Endothelial cell of umbilical vein (primary cell): ENCODE measurements at regions not wholly inside any gene's neighbourhood (a gene's known extent, or its start where the extent isn't known, plus 50 kb on each side); places are given as distances from the start of the nearest gene placed in this dataset.

Experiments used
- BruUV-seq: library from RNA; stranded (reverse); fragments of 400-500 nt; replicated peaks from 2 replicates; lab custom pipeline; 2021; lab: Mats Ljungman, UMichigan
- CTCF ChIA-PET: fragments of 300-600, 350-600 bp; sonication (Branson Sonifier 250); formaldehyde crosslinking; loops from one replicate; lab custom pipeline; 2021; ENCODE audit warnings: antibody characterized with exemption, inconsistent platforms; lab: Charles Lee
- POLR2A ChIA-PET: fragments of 300-600, 350-600 bp; sonication (Branson Sonifier 250); formaldehyde crosslinking; loops from one replicate; lab custom pipeline; 2021; ENCODE audit warnings: antibody characterized with exemption, inconsistent platforms; lab: Charles Lee
- DNase-seq: peaks from one replicate; pipeline ENCODE4 v3.0.0-alpha.2; 2011; ENCODE audit warnings: low read depth, low spot score
- FAIRE-seq: peaks from 2 replicates; lab custom pipeline; 2011; peaks lifted over from hg19 to GRCh38; lab: Jason Lieb, UNC
- H2AFZ ChIP-seq: 2 replicates; pipeline ENCODE4 v1.6.0; 2012; ENCODE audit warnings: low read depth, low read length, control low read depth, inconsistent platforms
- H3K27ac ChIP-seq: 2 replicates; pipeline ENCODE4 v1.5.1; 2011; ENCODE audit warnings: low read depth, mild to moderate bottlenecking, control low read depth, low read length, moderate library complexity; ENCODE audit not compliant: insufficient read depth
- H3K27me3 ChIP-seq, 2 experiments: 2 replicates each; pipeline versions ENCODE4 v1.6.0 to v1.6.1; 2011; ENCODE audit warnings: low read length in 2 of 2, mixed read lengths in 1 of 2; ENCODE audit not compliant: control insufficient read depth in 2 of 2, insufficient read depth in 2 of 2
- H3K36me3 ChIP-seq, 2 experiments: 2 replicates in 1 of 2; 3 replicates in 1 of 2; pipeline ENCODE4 v1.5.1; 2011; ENCODE audit warnings: low read length in 2 of 2, mild to moderate bottlenecking in 1 of 2, moderate library complexity in 1 of 2; ENCODE audit not compliant: control insufficient read depth in 2 of 2, insufficient read depth in 2 of 2; ENCODE audit errors: extremely low read depth in 1 of 2
- H3K4me1 ChIP-seq: 3 replicates; pipeline ENCODE4 v1.5.1; 2011; ENCODE audit warnings: mild to moderate bottlenecking, low read length; ENCODE audit not compliant: control insufficient read depth, insufficient read depth; ENCODE audit errors: extremely low read depth
- H3K4me2 ChIP-seq: 2 replicates; pipeline ENCODE4 v1.6.1; 2011; ENCODE audit warnings: low read length, control low read depth, mixed read lengths; ENCODE audit not compliant: insufficient read depth
- H3K4me3 ChIP-seq, 3 experiments: fragments of 200-600 bp in 1 of 3; sonication (generic), shearing (Covaris generic) in 1 of 3; replicated peaks in 1 of 3; 2 replicates each; pipeline ENCODE4 v1.5.1; 2011 to 2016; ENCODE audit warnings: control low read depth in 3 of 3, low read length in 3 of 3, mild to moderate bottlenecking in 2 of 3, inconsistent platforms in 1 of 3, low read depth in 1 of 3, moderate library complexity in 1 of 3; ENCODE audit not compliant: insufficient read depth in 1 of 3
- H3K79me2 ChIP-seq: 2 replicates; pipeline ENCODE4 v1.6.0; 2012; ENCODE audit warnings: low read length, inconsistent platforms; ENCODE audit not compliant: control insufficient read depth, insufficient read depth
- H3K9ac ChIP-seq: replicated peaks from 2 replicates; pipeline ENCODE3; 2011; ENCODE audit warnings: low read length, control low read depth; ENCODE audit not compliant: insufficient read depth; ENCODE audit errors: extremely low read depth
- H3K9me1 ChIP-seq: replicated peaks from 3 replicates; pipeline ENCODE4 v1.6.0; 2011; ENCODE audit warnings: mild to moderate bottlenecking, low read length; ENCODE audit not compliant: control insufficient read depth, insufficient read depth; ENCODE audit errors: extremely low read depth
- H3K9me3 ChIP-seq: replicated peaks from 2 replicates; pipeline ENCODE4 v1.5.1; 2012; ENCODE audit warnings: low read length, inconsistent platforms; ENCODE audit not compliant: control insufficient read depth, insufficient read depth
- H4K20me1 ChIP-seq: replicated peaks from 2 replicates; pipeline ENCODE3; 2011; ENCODE audit warnings: mild to moderate bottlenecking, low read length; ENCODE audit not compliant: control insufficient read depth, insufficient read depth; ENCODE audit errors: extremely low read depth
- CTCF ChIP-seq, 2 donors: IDR thresholded peaks; 1 replicate in 1 of 2; 2 replicates in 1 of 2; pipeline ENCODE4 v1.5.1; 2011; ENCODE audit warnings: low read length in 2 of 2, mild to moderate bottlenecking in 2 of 2, moderate library complexity in 2 of 2, control low read depth in 1 of 2, inconsistent platforms in 1 of 2, low read depth in 1 of 2; ENCODE audit not compliant: insufficient read depth in 1 of 2; ENCODE audit errors: extremely low read depth in 1 of 2
- EZH2 ChIP-seq: IDR thresholded peaks from 2 replicates; pipeline ENCODE4 v1.6.1; 2012; ENCODE audit warnings: borderline replicate concordance, low read depth, mild to moderate bottlenecking, moderate library complexity, low read length, inconsistent platforms; ENCODE audit not compliant: severe bottlenecking
- FOS ChIP-seq: IDR thresholded peaks from 2 replicates; pipeline ENCODE4 v1.6.1; 2011; ENCODE audit warnings: mild to moderate bottlenecking, low read length, moderate library complexity, borderline replicate concordance; ENCODE audit not compliant: insufficient read depth
- GATA2 ChIP-seq: IDR thresholded peaks from 2 replicates; pipeline ENCODE4 v1.7.0; 2011; ENCODE audit warnings: low read depth, mild to moderate bottlenecking, moderate library complexity, mixed read lengths, low read length; ENCODE audit not compliant: insufficient read length, insufficient read depth
- JUN ChIP-seq: IDR thresholded peaks from 2 replicates; pipeline ENCODE4 v1.6.1; 2011; ENCODE audit warnings: borderline replicate concordance, low read depth; ENCODE audit not compliant: insufficient read length, insufficient read depth
- MAX ChIP-seq: IDR thresholded peaks from 2 replicates; pipeline ENCODE4 v1.6.1; 2011; ENCODE audit not compliant: insufficient read depth, insufficient read length
- MYC ChIP-seq: IDR thresholded peaks from one replicate; pipeline ENCODE4 v1.6.1; 2011; ENCODE audit warnings: mild to moderate bottlenecking, low read depth, low read length
- POLR2A ChIP-seq: IDR thresholded peaks from 2 replicates; pipeline ENCODE4 v1.6.1; 2012; ENCODE audit warnings: low read depth, mild to moderate bottlenecking, control low read depth, low read length
- POLR2AphosphoS5 ChIP-seq: IDR thresholded peaks from 2 replicates; pipeline ENCODE4 v1.6.1; 2012; ENCODE audit warnings: low read depth, mild to moderate bottlenecking, control low read depth, low read length, moderate library complexity; ENCODE audit not compliant: insufficient read depth
- dilution Hi-C: fragments of 300-500 bp; cut with MboI; formaldehyde crosslinking; loops from one replicate; pipeline ENCODE4 v1.15.0; 2019; ENCODE audit warnings: low sequenced_read_pairs; ENCODE audit not compliant: extremely low pct_ligation_motif_present
- intact Hi-C: fragments of 100-400 bp; cut with micrococcal nuclease; formaldehyde crosslinking; loops from one replicate; pipeline ENCODE4 v1.10.0; 2022

- H3K27me3 ChIP-seq = no peaks in the 10 kb centered on the region
- H3K79me2 ChIP-seq = no peaks in the 10 kb centered on the region
- FAIRE-seq = no peak
- H3K9me3 ChIP-seq = no peaks in the 10 kb centered on the region
- H3K36me3 ChIP-seq = no peaks in the 10 kb centered on the region
- no peak overlapping the region for H3K4me3 ChIP-seq
- no peak for DNase-seq
- dilution Hi-C loops = no loop called here
- ChIA-PET POLR2A (no interaction called here), CTCF (no interaction called here)
- no peaks in the 10 kb centered on the region for H3K9me1 ChIP-seq
- no peaks in the 10 kb centered on the region for H3K4me1 ChIP-seq
- H3K9ac ChIP-seq = no peak overlapping the region
- no TSS peak for BruUV-seq
- intact Hi-C loops = no loop called here
- H2AFZ ChIP-seq = no peak overlapping the region
- no peaks in the 10 kb centered on the region for H4K20me1 ChIP-seq
- H3K27ac ChIP-seq = no peak overlapping the region
- TF ChIP-seq FOS (no peak), MAX (no peak), POLR2A (no peak), EZH2 (no peak), JUN (no peak), MYC (no peak), CTCF (IDR thresholded peaks at IDR 0.05; ENCODE audit: extremely low read depth in 1 of 2, insufficient read depth in 1 of 2, low read depth in 1 of 2, low read length in 2 of 2) (no peak), POLR2AphosphoS5 (no peak), GATA2 (no peak)
- no peak overlapping the region for H3K4me2 ChIP-seq
These were observed 1040.9 kb downstream of the GRM8 start for GRCh38 chr7:126211875-126212274.
